ENCODE measurements at regions not wholly inside any gene's neighbourhood (a gene's known extent, or its start where the extent isn't known, plus 50 kb on each side); places are given as distances from the start of the nearest gene placed in this dataset.

DNA sequence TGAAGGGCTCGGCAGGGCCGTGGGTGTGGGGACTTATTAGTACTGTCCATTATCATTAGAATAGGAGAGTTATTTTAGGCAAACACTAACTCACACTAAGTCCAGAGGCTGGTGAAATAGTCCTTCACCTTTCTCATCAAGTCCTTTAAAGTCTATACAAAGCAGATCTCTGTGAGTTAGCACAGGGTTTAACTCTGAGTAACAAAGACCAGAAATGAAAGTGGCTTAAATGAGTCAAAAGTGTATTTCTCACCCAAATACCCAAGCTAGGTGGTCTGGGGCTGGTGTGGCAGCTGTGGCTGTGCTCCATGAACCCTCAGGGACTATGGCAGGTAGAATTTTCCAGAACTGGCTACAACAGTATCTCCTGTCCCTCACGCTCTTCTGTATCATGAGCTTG lies 263.2 kb downstream of the BCOR start:
- H3K4me1 ChIP-seq: no peaks in the 10 kb centered on the region
- no peak overlapping the region for H3K27ac ChIP-seq
- H3K4me3 ChIP-seq: no peak overlapping the region
- no peaks in the 10 kb centered on the region for H3K36me3 ChIP-seq
- no peak for DNase-seq (ENCODE audit: low spot score)
- no peaks in the 10 kb centered on the region for H3K27me3 ChIP-seq
- TF ChIP-seq, protein P1, sequence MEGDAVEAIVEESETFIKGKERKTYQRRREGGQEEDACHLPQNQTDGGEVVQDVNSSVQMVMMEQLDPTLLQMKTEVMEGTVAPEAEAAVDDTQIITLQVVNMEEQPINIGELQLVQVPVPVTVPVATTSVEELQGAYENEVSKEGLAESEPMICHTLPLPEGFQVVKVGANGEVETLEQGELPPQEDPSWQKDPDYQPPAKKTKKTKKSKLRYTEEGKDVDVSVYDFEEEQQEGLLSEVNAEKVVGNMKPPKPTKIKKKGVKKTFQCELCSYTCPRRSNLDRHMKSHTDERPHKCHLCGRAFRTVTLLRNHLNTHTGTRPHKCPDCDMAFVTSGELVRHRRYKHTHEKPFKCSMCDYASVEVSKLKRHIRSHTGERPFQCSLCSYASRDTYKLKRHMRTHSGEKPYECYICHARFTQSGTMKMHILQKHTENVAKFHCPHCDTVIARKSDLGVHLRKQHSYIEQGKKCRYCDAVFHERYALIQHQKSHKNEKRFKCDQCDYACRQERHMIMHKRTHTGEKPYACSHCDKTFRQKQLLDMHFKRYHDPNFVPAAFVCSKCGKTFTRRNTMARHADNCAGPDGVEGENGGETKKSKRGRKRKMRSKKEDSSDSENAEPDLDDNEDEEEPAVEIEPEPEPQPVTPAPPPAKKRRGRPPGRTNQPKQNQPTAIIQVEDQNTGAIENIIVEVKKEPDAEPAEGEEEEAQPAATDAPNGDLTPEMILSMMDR (IDR thresholded peaks at IDR 0.05): no peak
- no peaks in the 10 kb centered on the region for H3K9me3 ChIP-seq

DNA sequence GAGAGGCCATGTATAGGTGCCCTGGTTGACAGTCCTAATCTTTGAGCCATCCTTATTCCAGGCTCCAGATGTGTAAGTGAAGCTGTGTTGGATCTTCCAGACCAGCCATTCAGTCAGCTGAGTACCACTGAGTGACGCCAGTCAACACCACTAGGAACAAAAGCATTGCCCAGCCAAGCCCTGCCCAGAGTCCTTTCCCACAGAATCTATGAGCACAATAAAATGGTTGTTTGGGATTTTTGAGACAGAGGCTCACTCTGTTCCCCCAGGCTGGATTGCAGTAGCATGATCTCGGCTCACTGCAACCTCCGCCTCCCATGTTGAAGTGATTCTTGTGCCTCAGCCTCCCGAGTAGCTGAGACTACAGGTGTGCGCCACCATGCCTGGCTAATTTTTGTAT lies 262.5 kb downstream of the BCOR start:
- Histone ChIP-seq H3K4me1 (no peaks in the 10 kb centered on the region), H3K36me3 (no peaks in the 10 kb centered on the region), H3K27ac (no peak overlapping the region), H3K9me3 (no peaks in the 10 kb centered on the region), H3K4me3 (no peak overlapping the region), H3K27me3 (no peaks in the 10 kb centered on the region)
- no peak for DNase-seq (ENCODE audit: low spot score)
- TF ChIP-seq, protein P1 (IDR thresholded peaks at IDR 0.05): no peak

DNA sequence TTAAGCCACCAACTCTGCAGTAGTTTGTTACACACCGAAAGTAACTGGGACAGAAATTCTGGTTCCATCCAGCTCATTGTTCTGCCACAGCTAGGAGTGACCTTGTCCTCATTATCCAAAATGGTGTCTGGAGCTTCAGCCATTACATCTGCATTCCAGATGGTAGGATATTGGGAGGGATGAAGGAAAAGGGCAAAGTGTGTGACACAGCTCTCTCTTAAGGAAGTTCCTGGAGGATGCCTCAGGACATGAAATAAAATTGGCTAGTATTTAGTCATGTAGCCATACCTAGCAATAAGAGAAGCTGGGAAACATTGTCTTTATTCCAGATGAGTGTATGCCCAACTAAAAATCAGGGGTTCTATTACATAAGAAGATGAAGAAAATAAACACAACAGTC lies 262.0 kb downstream of the BCOR start:
- TF ChIP-seq, protein P1 (IDR thresholded peaks at IDR 0.05): no peak
- no peaks in the 10 kb centered on the region for H3K27me3 ChIP-seq
- no peaks in the 10 kb centered on the region for H3K4me1 ChIP-seq
- H3K4me3 ChIP-seq: no peak overlapping the region
- H3K27ac ChIP-seq: no peak overlapping the region
- H3K36me3 ChIP-seq: no peaks in the 10 kb centered on the region
- DNase-seq (ENCODE audit: low spot score): no peak
- H3K9me3 ChIP-seq: no peaks in the 10 kb centered on the region

DNA sequence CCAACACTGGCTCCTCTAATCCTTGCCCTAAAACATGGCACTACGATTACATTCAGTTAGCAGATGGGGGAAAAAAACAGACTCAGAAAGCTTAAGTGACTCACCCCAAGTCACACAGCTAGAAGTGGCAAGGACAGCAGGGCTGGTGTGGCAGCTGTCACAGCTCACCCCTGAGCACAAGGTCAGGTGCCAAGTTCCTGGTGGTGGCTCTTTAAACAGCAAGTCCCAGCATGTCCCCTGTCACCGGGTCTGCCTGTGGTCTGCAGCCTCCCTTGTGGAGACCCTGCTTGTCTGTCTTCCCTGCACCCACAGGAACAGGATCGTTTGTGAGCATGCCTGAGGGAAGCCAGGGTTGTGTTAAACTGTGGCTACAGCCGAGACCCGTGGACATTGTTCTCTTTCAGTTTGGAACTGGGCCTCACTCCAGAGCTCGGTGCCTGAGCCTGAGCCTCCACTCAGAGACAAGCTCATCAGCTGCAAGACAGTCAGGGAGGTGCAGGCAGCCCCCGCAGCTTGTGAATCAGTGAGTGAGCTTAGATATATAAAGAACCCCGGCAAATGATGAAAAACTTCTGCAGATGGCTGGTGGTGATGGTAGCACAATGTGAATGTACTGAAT lies 260.8 kb downstream of the BCOR start:
- H3K9me3 ChIP-seq: no peaks in the 10 kb centered on the region
- TF ChIP-seq, protein P1 (IDR thresholded peaks at IDR 0.05): no peak
- no peak overlapping the region for H3K4me3 ChIP-seq
- no peaks in the 10 kb centered on the region for H3K27me3 ChIP-seq
- DNase-seq (ENCODE audit: low spot score): no peak
- no peak overlapping the region for H3K27ac ChIP-seq
- H3K36me3 ChIP-seq: no peaks in the 10 kb centered on the region
- no peaks in the 10 kb centered on the region for H3K4me1 ChIP-seq

DNA sequence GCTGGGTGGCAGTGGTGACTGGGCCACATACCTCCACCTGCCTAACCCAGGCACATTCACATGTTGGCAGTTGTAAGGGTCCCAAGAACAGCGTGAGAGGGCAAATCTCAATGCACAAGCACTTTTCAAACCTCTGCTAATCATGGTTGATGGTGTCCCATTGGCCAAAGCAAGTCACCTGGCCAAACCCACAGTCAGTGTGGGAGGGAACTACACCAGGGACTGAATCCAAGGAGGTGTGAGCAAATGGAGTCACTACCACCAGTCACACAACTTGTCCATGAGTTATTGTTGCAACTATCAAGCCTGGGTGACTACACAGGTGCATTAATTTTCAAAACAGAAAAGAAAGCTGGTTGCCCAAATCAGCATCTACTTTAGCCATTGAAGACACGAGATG lies 260.1 kb downstream of the BCOR start:
- Histone ChIP-seq H3K9me3 (no peaks in the 10 kb centered on the region), H3K27ac (no peak overlapping the region), H3K27me3 (no peaks in the 10 kb centered on the region), H3K4me3 (no peak overlapping the region), H3K4me1 (no peaks in the 10 kb centered on the region), H3K36me3 (no peaks in the 10 kb centered on the region)
- TF ChIP-seq, protein P1 (IDR thresholded peaks at IDR 0.05): no peak
- DNase-seq (ENCODE audit: low spot score): no peak

GRCh38 chrX:39839371-39839770 lies 258.4 kb downstream of the BCOR start:
- TF ChIP-seq, protein P1 (IDR thresholded peaks at IDR 0.05): no peak
- Histone ChIP-seq H3K4me3 (no peak overlapping the region), H3K9me3 (no peaks in the 10 kb centered on the region), H3K4me1 (no peaks in the 10 kb centered on the region), H3K27me3 (no peaks in the 10 kb centered on the region), H3K36me3 (no peaks in the 10 kb centered on the region), H3K27ac (no peak overlapping the region)
- no peak for DNase-seq (ENCODE audit: low spot score)

Measured in right atrium auricular region (tissue), 2 donors.